Lower leg skin (tissue), 3 donors: ENCODE measurements at regions not wholly inside any gene's neighbourhood (a gene's known extent, or its start where the extent isn't known, plus 50 kb on each side); places are given as distances from the start of the nearest gene placed in this dataset.

Experiments used
- CTCF ChIP-seq, 3 donors: fragments of 450-650 bp; IDR thresholded peaks; one replicate each; pipeline ENCODE4 v1.5.1; 2016; ENCODE audit warnings: antibody characterized with exemption in 3 of 3, mild to moderate bottlenecking in 3 of 3, moderate library complexity in 2 of 3
- POLR2A ChIP-seq, 2 donors: fragments of 450-650 bp; IDR thresholded peaks; one replicate each; pipeline ENCODE4 v1.6.1; 2016 to 2017; ENCODE audit warnings: antibody characterized with exemption in 2 of 2, mild to moderate bottlenecking in 1 of 2, moderate library complexity in 1 of 2

GRCh38 chr3:40680685-40681657, 156.2 kb downstream of the ZNF621 start:
- TF ChIP-seq POLR2A (IDR thresholded peaks at IDR 0.05) (no peak), CTCF (IDR thresholded peaks at IDR 0.05) (no peak)
